Erythroblast (primary cell): ENCODE measurements at regions not wholly inside any gene's neighbourhood (a gene's known extent, or its start where the extent isn't known, plus 50 kb on each side); places are given as distances from the start of the nearest gene placed in this dataset.

Experiments used
- GATA1 ChIP-seq: IDR thresholded peaks from 2 replicates; pipeline ENCODE4 v1.6.1; 2011; ENCODE audit warnings: low read depth, mild to moderate bottlenecking, control low read depth, low read length, moderate library complexity
- POLR2A ChIP-seq: IDR thresholded peaks from 2 replicates; pipeline ENCODE4 v1.6.1; 2011; ENCODE audit warnings: mild to moderate bottlenecking, low read length

- no peak for TF ChIP-seq POLR2A
- no peak for TF ChIP-seq GATA1
These were observed 81.1 kb upstream of the SERP2 start for GRCh38 chr13:44292545-44292944.
